CD4-positive, alpha-beta T cell (primary cell): ENCODE measurements at regions not wholly inside any gene's neighbourhood (a gene's known extent, or its start where the extent isn't known, plus 50 kb on each side); places are given as distances from the start of the nearest gene placed in this dataset.

Experiments
- ATAC-seq: fragments of 200-7000 bp; cut with Tn5 transposase; one replicate; pipeline ENCODE4 v1.10.0; 2022; ENCODE audit warnings: mild to moderate bottlenecking; ENCODE audit not compliant: poor library complexity
- CTCF ChIA-PET: fragments of 350-600 bp; sonication (Branson Sonifier 250); formaldehyde crosslinking; loops from one replicate; lab custom pipeline; 2021; ENCODE audit warnings: antibody characterized with exemption, inconsistent platforms; lab: Charles Lee
- POLR2A ChIA-PET: fragments of 350-600 bp; sonication (Branson Sonifier 250); formaldehyde crosslinking; loops from one replicate; lab custom pipeline; 2021; ENCODE audit warnings: antibody characterized with exemption, inconsistent platforms; lab: Charles Lee
- DNase-seq, 14 experiments: peaks; one replicate each; pipeline ENCODE4 v3.0.0-alpha.2; 2013 to 2020; ENCODE audit warnings: mixed read lengths in 2 of 14
- H3K27ac ChIP-seq, 2 donors: one replicate each; pipeline versions ENCODE4 v1.5.1 to v1.7.0; 2013; ENCODE audit warnings: low read length in 2 of 2, low read depth in 1 of 2, mild to moderate bottlenecking in 1 of 2
- H3K27me3 ChIP-seq, 2 experiments: 1 replicate in 1 of 2; 2 replicates in 1 of 2; pipeline versions ENCODE4 v1.6.1 to v1.7.0; 2013; ENCODE audit warnings: low read length in 2 of 2, control low read depth in 1 of 2, mild to moderate bottlenecking in 1 of 2, moderate library complexity in 1 of 2; ENCODE audit not compliant: insufficient read depth in 2 of 2, control insufficient read depth in 1 of 2
- H3K36me3 ChIP-seq: one replicate; pipeline ENCODE4 v1.6.1; 2013; ENCODE audit warnings: low read length, control low read depth; ENCODE audit not compliant: insufficient read depth
- H3K4me1 ChIP-seq: one replicate; pipeline ENCODE4 v1.6.1; 2013; ENCODE audit warnings: low read length, control low read depth; ENCODE audit not compliant: insufficient read depth
- H3K4me3 ChIP-seq: one replicate; pipeline ENCODE4 v1.5.1; 2013; ENCODE audit warnings: mild to moderate bottlenecking, low read length, moderate library complexity
- H3K9me3 ChIP-seq, 2 experiments: 1 replicate in 1 of 2; 2 replicates in 1 of 2; pipeline versions ENCODE4 v1.6.1 to v1.7.0; 2013; ENCODE audit warnings: low read length in 2 of 2, mild to moderate bottlenecking in 2 of 2, control low read depth in 1 of 2, moderate library complexity in 1 of 2; ENCODE audit not compliant: control insufficient read depth in 1 of 2, insufficient read depth in 1 of 2
- H3K27ac Mint-ChIP-seq: one replicate; pipeline ENCODE4 v1.8.0; 2020; ENCODE audit warnings: mixed read lengths
- H3K27me3 Mint-ChIP-seq: one replicate; pipeline ENCODE4 v1.8.0; 2021; ENCODE audit warnings: mixed read lengths
- H3K36me3 Mint-ChIP-seq: one replicate; pipeline ENCODE4 v1.8.0; 2021; ENCODE audit warnings: low read depth, mixed read lengths
- H3K4me1 Mint-ChIP-seq: one replicate; pipeline ENCODE4 v1.8.0; 2021; ENCODE audit warnings: low read depth, mixed read lengths
- H3K4me3 Mint-ChIP-seq: one replicate; pipeline ENCODE4 v1.8.0; 2020; ENCODE audit warnings: mild to moderate bottlenecking, mixed read lengths
- H3K9me3 Mint-ChIP-seq: one replicate; pipeline ENCODE4 v1.8.0; 2020; ENCODE audit warnings: mixed read lengths
- intact Hi-C, 2 experiments: fragments of 100-400 bp; cut with DNase I in 1 of 2; cut with micrococcal nuclease in 1 of 2; formaldehyde crosslinking; loops; one replicate each; pipeline versions ENCODE4 v1.15.1 to v1.9.0; 2023 to 2025; cut with DNase I, micrococcal nuclease
- TF ChIP-seq, protein P1 (sequence below): fragments of 200-600 bp; IDR thresholded peaks from one replicate; pipeline ENCODE4 v1.8.0; 2022; ENCODE audit warnings: antibody characterized with exemption, mild to moderate bottlenecking

DNA sequence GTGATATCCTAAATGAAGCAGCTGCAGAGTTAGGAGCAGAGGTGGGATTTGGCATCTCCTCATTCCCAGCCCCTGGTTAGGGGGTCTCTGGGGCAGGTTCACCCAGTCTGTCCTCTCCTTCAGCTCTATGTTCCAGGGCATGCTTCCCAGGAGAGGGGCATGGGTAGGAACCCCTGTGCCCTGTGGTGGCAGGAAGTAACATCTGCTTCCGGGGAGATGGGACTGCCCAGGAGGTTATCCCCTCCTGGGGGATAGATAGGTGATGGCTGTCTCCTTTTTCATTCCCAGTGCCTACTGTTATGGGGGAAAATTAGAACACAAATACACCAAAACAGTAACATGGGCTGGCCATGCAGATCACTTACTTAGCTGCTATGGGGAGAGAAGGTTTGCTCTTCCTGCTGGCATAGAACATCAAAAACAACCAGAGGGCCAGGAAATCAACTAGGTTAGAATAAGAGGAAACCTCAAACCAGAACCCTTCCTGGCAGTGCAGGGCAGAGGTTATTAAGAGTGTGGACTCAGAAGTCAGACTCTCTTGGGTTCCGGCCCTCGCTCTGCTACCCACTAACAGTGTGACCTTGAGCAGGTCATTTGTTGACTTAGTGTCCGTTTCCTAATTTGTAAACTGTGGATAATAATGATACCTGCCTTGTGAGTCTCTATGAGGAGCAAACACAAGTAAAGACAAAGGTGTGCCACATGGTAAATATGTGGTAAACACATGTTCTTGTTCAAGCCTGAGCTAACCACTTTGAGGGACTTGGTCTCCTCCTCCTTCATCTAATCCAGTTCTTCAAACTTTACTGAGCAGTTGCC is 157.8 kb upstream of the JUN start:
- ChIA-PET POLR2A (interaction anchor here (0.6 to 3.5 kb wide), 13 partner anchors 9 to 158 kb away, joined by 3 to 53 read pairs (median 4); partner anchors contain the start of gene JUN), CTCF (interaction anchor here (0.5 kb wide), 1 partner anchor 216 kb away, joined by 3 read pairs; no protein-coding TSS in a partner anchor)
- Histone ChIP-seq H3K9me3 (no peaks in the 10 kb centered on the region), H3K27me3 (no peaks in the 10 kb centered on the region), H3K27ac (peak overlapping the region in 1 of 2 donors; percentile 3), H3K36me3 (no peaks in the 10 kb centered on the region), H3K4me1 (peaks cover 55% of the 10 kb centered on the region), H3K4me3 (peak overlapping the region; percentile 31)
- Mint-ChIP-seq H3K27ac (peak overlapping the region; percentile 60), H3K9me3 (no peaks in the 10 kb centered on the region), H3K36me3 (no peaks in the 10 kb centered on the region), H3K27me3 (no peaks in the 10 kb centered on the region), H3K4me1 (peaks cover 77% of the 10 kb centered on the region), H3K4me3 (peak overlapping the region; percentile 57)
- intact Hi-C loops = loop anchor here in 1 of 2 experiments (1.0 to 10.0 kb wide), 5 partner anchors 83 to 156 kb away; no protein-coding TSS in a partner anchor
- peak; percentile 84 for ATAC-seq
- TF ChIP-seq, protein P1, sequence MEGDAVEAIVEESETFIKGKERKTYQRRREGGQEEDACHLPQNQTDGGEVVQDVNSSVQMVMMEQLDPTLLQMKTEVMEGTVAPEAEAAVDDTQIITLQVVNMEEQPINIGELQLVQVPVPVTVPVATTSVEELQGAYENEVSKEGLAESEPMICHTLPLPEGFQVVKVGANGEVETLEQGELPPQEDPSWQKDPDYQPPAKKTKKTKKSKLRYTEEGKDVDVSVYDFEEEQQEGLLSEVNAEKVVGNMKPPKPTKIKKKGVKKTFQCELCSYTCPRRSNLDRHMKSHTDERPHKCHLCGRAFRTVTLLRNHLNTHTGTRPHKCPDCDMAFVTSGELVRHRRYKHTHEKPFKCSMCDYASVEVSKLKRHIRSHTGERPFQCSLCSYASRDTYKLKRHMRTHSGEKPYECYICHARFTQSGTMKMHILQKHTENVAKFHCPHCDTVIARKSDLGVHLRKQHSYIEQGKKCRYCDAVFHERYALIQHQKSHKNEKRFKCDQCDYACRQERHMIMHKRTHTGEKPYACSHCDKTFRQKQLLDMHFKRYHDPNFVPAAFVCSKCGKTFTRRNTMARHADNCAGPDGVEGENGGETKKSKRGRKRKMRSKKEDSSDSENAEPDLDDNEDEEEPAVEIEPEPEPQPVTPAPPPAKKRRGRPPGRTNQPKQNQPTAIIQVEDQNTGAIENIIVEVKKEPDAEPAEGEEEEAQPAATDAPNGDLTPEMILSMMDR = no peak
- DNase-seq = peak in 9 of 14 experiments; percentile 10 to 86 (median 33)

GRCh38 chr1:58942759-58943191 is 158.9 kb upstream of the JUN start:
- no peak overlapping the region for H3K4me3 ChIP-seq
- H3K9me3 ChIP-seq = no peaks in the 10 kb centered on the region
- DNase-seq = peak in 5 of 14 experiments; percentile 15 to 43 (median 32)
- TF ChIP-seq, protein P1 = no peak
- Mint-ChIP-seq H3K9me3 (no peaks in the 10 kb centered on the region), H3K4me3 (peak overlapping the region; percentile 57), H3K4me1 (peaks cover 73% of the 10 kb centered on the region), H3K27ac (peak overlapping the region; percentile 60), H3K36me3 (no peaks in the 10 kb centered on the region), H3K27me3 (no peaks in the 10 kb centered on the region)
- ChIA-PET POLR2A (interaction anchor here (0.9 to 3.5 kb wide), 9 partner anchors 10 to 159 kb away, joined by 3 to 53 read pairs (median 5); partner anchors contain the start of gene JUN), CTCF (no interaction called here)
- ATAC-seq = peak; percentile 34
- H3K27ac ChIP-seq = no peak overlapping the region
- H3K27me3 ChIP-seq = no peaks in the 10 kb centered on the region
- no peaks in the 10 kb centered on the region for H3K36me3 ChIP-seq
- peaks cover 55% of the 10 kb centered on the region for H3K4me1 ChIP-seq
- intact Hi-C loops = loop anchor here in 1 of 2 experiments (5.0 to 10.0 kb wide), 4 partner anchors 82 to 132 kb away; no protein-coding TSS in a partner anchor

GRCh38 chr1:58943776-58944175 is 159.9 kb upstream of the JUN start:
- no peaks in the 10 kb centered on the region for H3K9me3 ChIP-seq
- H3K27me3 Mint-ChIP-seq = no peaks in the 10 kb centered on the region
- H3K27me3 ChIP-seq = no peaks in the 10 kb centered on the region
- no peaks in the 10 kb centered on the region for H3K36me3 Mint-ChIP-seq
- H3K27ac Mint-ChIP-seq = peak overlapping the region; percentile 60
- intact Hi-C loops = loop anchor here in 1 of 2 experiments (5.0 to 10.0 kb wide), 4 partner anchors 81 to 131 kb away; no protein-coding TSS in a partner anchor
- H3K4me1 ChIP-seq = peaks cover 57% of the 10 kb centered on the region
- POLR2A ChIA-PET = interaction anchor here (1.6 kb wide), 1 partner anchor 25 kb away, joined by 4 read pairs; no protein-coding TSS in a partner anchor
- no peak overlapping the region for H3K4me3 Mint-ChIP-seq
- H3K9me3 Mint-ChIP-seq = no peaks in the 10 kb centered on the region
- no peak overlapping the region for H3K4me3 ChIP-seq
- CTCF ChIA-PET = no interaction called here
- ATAC-seq = no peak
- H3K4me1 Mint-ChIP-seq = peaks cover 78% of the 10 kb centered on the region
- TF ChIP-seq, protein P1 = no peak
- DNase-seq = no peak
- H3K36me3 ChIP-seq = no peaks in the 10 kb centered on the region
- no peak overlapping the region for H3K27ac ChIP-seq
